GM12874 (cell line): ENCODE measurements at regions not wholly inside any gene's neighbourhood (a gene's known extent, or its start where the extent isn't known, plus 50 kb on each side); places are given as distances from the start of the nearest gene placed in this dataset.

Source experiments
- TF ChIP-seq, protein P1 (sequence below): IDR thresholded peaks from 2 replicates; pipeline ENCODE4 v1.5.1; 2011; ENCODE audit warnings: low read depth, mild to moderate bottlenecking, control low read depth, low read length, moderate library complexity; ENCODE audit not compliant: insufficient read depth

- TF ChIP-seq, protein P1, sequence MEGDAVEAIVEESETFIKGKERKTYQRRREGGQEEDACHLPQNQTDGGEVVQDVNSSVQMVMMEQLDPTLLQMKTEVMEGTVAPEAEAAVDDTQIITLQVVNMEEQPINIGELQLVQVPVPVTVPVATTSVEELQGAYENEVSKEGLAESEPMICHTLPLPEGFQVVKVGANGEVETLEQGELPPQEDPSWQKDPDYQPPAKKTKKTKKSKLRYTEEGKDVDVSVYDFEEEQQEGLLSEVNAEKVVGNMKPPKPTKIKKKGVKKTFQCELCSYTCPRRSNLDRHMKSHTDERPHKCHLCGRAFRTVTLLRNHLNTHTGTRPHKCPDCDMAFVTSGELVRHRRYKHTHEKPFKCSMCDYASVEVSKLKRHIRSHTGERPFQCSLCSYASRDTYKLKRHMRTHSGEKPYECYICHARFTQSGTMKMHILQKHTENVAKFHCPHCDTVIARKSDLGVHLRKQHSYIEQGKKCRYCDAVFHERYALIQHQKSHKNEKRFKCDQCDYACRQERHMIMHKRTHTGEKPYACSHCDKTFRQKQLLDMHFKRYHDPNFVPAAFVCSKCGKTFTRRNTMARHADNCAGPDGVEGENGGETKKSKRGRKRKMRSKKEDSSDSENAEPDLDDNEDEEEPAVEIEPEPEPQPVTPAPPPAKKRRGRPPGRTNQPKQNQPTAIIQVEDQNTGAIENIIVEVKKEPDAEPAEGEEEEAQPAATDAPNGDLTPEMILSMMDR, result no peak
Observed at GRCh38 chr3:132987396-132987795, 50.8 kb upstream of the TMEM108 start.

GRCh38 chr3:132984181-132984580 lies 54.0 kb upstream of the TMEM108 start:
- TF ChIP-seq, protein P1, result no peak

- TF ChIP-seq, protein P1, result no peak
Observed at GRCh38 chr3:132983143-132983770, 54.9 kb upstream of the TMEM108 start.

DNA sequence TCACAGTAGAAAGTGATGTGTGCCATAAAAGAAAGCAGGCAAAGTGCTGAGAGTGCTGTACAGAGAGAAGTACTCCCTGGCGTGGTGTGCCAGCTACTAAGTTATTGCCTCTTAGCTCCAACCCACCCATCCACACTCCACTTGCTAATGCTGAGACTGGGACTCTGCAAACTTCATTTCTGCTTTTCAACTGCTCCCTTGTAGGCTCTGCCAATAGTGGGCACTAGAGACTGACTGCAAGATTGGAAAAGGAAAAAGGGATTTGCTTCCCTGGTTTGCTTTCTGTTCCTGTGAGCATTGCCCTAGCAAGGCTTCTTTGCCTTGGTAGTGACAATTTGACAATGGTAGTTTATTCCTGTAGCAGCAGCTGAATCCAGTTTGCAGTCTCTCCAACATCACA lies 56.5 kb upstream of the TMEM108 start:
- TF ChIP-seq, protein P1, result no peak

DNA sequence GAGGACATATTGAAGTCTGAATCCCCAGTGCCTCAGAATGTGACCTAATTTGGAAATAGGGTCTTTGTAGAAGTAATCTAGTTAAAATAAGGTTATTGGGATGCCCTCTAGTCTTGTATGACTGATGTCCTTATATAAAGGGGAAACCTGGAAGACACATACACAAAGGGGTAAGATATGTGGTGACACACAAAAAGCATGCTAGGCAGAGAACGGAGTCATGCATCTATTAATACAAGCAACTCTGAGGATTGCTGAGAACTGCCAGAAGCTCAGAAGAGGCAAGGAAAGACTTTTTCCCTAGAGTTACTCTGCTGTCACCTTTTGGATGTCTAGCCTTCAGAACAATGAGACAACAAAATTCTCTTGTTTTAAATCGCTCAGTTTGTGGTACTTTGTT lies 58.1 kb upstream of the TMEM108 start:
- TF ChIP-seq, protein P1, result no peak

DNA sequence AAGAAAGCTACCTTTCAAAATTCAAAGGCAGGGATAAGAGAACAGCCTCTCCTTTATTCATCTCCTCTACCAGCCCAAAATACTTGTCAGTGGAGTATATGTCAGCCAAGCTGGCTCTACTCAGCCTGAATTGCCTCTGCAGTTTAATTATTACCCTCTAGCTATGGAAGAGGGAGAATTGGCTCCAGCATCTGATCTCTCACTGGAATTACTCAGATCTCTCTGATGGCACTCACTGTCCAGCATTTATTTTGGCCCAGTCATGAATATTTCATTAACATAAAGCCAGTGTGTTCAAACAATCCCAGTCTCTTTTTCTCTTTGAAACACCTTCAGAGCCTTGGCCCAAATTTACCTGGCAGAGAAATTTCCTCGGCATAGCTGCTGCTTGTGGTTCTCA lies 58.6 kb upstream of the TMEM108 start:
- TF ChIP-seq, protein P1, result no peak

GRCh38 chr3:132978464-132978863 lies 59.7 kb upstream of the TMEM108 start:
- TF ChIP-seq, protein P1, result no peak

GRCh38 chr3:132974097-132974496 lies 64.1 kb upstream of the TMEM108 start:
- TF ChIP-seq, protein P1, result no peak
